H1 (cell line): ENCODE measurements at regions not wholly inside any gene's neighbourhood (a gene's known extent, or its start where the extent isn't known, plus 50 kb on each side); places are given as distances from the start of the nearest gene placed in this dataset.

Experiments used
- EP300 ChIP-seq, 2 experiments: IDR thresholded peaks; 1 replicate in 1 of 2; 2 replicates in 1 of 2; pipeline ENCODE4 v1.6.1; 2011 to 2012; ENCODE audit warnings: low read depth in 2 of 2, low read length in 2 of 2, mild to moderate bottlenecking in 2 of 2, borderline replicate concordance in 1 of 2, inconsistent platforms in 1 of 2, moderate library complexity in 1 of 2
- HDAC2 ChIP-seq, 2 experiments: fragments of 300-600 bp in 1 of 2; sonication (generic) in 1 of 2; IDR thresholded peaks; 2 replicates each; pipeline ENCODE4 v1.6.1; 2011 to 2012; ENCODE audit warnings: low read depth in 2 of 2, low read length in 2 of 2, mild to moderate bottlenecking in 2 of 2, moderate library complexity in 2 of 2, borderline replicate concordance in 1 of 2, inconsistent platforms in 1 of 2
- KDM1A ChIP-seq: fragments of 200-600, 300-600 bp; sonication (generic); IDR thresholded peaks from 2 replicates; pipeline ENCODE4 v1.7.1; 2016; ENCODE audit warnings: mild to moderate bottlenecking, low read length, borderline replicate concordance
- PHF8 ChIP-seq: fragments of 200-600 bp; sonication (generic); conservative IDR thresholded peaks from 2 replicates; pipeline ENCODE4 v1.7.1; 2012; ENCODE audit warnings: low read depth, mild to moderate bottlenecking, inconsistent platforms, low read length, moderate library complexity
- POLR2AphosphoS5 ChIP-seq: IDR thresholded peaks from 2 replicates; pipeline ENCODE4 v1.6.1; 2011; ENCODE audit warnings: low read depth, low read length
- RXRA ChIP-seq: IDR thresholded peaks from 2 replicates; pipeline ENCODE4 v1.6.1; 2011; ENCODE audit warnings: low read depth, mild to moderate bottlenecking, low read length, moderate library complexity; ENCODE audit not compliant: insufficient read depth
- SIX5 ChIP-seq: IDR thresholded peaks from 2 replicates; pipeline ENCODE4 v1.6.1; 2011; ENCODE audit warnings: mild to moderate bottlenecking, low read depth, low read length
- SRF ChIP-seq: IDR thresholded peaks from 2 replicates; pipeline ENCODE4 v1.6.1; 2011; ENCODE audit warnings: mild to moderate bottlenecking, low read depth, low read length, moderate library complexity
- TF ChIP-seq, protein P1 (sequence below), 3 experiments: IDR thresholded peaks; 1 replicate in 2 of 3; 2 replicates in 1 of 3; pipeline versions ENCODE4 v1.5.1 to v1.6.1; 2011; ENCODE audit warnings: low read length in 3 of 3, mild to moderate bottlenecking in 3 of 3, inconsistent platforms in 2 of 3, low read depth in 1 of 3, moderate library complexity in 1 of 3; ENCODE audit not compliant: insufficient read depth in 1 of 3; ENCODE audit errors: control extremely low read depth in 1 of 3
- TF ChIP-seq, protein P2 (sequence below): IDR thresholded peaks from 2 replicates; pipeline ENCODE4 v1.6.1; 2011; ENCODE audit warnings: low read length, improper control_type of control experiment

- no peak for TF ChIP-seq EP300 (IDR thresholded peaks at IDR 0.05; ENCODE audit: borderline replicate concordance in 1 of 2, low read depth in 2 of 2, low read length in 2 of 2)
- TF ChIP-seq, protein P1, sequence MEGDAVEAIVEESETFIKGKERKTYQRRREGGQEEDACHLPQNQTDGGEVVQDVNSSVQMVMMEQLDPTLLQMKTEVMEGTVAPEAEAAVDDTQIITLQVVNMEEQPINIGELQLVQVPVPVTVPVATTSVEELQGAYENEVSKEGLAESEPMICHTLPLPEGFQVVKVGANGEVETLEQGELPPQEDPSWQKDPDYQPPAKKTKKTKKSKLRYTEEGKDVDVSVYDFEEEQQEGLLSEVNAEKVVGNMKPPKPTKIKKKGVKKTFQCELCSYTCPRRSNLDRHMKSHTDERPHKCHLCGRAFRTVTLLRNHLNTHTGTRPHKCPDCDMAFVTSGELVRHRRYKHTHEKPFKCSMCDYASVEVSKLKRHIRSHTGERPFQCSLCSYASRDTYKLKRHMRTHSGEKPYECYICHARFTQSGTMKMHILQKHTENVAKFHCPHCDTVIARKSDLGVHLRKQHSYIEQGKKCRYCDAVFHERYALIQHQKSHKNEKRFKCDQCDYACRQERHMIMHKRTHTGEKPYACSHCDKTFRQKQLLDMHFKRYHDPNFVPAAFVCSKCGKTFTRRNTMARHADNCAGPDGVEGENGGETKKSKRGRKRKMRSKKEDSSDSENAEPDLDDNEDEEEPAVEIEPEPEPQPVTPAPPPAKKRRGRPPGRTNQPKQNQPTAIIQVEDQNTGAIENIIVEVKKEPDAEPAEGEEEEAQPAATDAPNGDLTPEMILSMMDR (IDR thresholded peaks at IDR 0.05; ENCODE audit: control extremely low read depth in 1 of 3, insufficient read depth in 1 of 3, low read depth in 1 of 3, low read length in 3 of 3) = no peak
- TF ChIP-seq PHF8 = no peak
- no peak for TF ChIP-seq RXRA
- no peak for TF ChIP-seq SRF
- TF ChIP-seq POLR2AphosphoS5 = no peak
- no peak for TF ChIP-seq SIX5
- TF ChIP-seq, protein P2, sequence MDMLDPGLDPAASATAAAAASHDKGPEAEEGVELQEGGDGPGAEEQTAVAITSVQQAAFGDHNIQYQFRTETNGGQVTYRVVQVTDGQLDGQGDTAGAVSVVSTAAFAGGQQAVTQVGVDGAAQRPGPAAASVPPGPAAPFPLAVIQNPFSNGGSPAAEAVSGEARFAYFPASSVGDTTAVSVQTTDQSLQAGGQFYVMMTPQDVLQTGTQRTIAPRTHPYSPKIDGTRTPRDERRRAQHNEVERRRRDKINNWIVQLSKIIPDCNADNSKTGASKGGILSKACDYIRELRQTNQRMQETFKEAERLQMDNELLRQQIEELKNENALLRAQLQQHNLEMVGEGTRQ = no peak
- no peak for TF ChIP-seq HDAC2 (IDR thresholded peaks at IDR 0.05; ENCODE audit: borderline replicate concordance in 1 of 2, low read depth in 2 of 2, low read length in 2 of 2)
- TF ChIP-seq KDM1A = no peak
Observed at GRCh38 chr2:147204102-147204501, 640.7 kb upstream of the ACVR2A start.
